ENCODE measurements at regions not wholly inside any gene's neighbourhood (a gene's known extent, or its start where the extent isn't known, plus 50 kb on each side); places are given as distances from the start of the nearest gene placed in this dataset.

- TF ChIP-seq, protein P1, sequence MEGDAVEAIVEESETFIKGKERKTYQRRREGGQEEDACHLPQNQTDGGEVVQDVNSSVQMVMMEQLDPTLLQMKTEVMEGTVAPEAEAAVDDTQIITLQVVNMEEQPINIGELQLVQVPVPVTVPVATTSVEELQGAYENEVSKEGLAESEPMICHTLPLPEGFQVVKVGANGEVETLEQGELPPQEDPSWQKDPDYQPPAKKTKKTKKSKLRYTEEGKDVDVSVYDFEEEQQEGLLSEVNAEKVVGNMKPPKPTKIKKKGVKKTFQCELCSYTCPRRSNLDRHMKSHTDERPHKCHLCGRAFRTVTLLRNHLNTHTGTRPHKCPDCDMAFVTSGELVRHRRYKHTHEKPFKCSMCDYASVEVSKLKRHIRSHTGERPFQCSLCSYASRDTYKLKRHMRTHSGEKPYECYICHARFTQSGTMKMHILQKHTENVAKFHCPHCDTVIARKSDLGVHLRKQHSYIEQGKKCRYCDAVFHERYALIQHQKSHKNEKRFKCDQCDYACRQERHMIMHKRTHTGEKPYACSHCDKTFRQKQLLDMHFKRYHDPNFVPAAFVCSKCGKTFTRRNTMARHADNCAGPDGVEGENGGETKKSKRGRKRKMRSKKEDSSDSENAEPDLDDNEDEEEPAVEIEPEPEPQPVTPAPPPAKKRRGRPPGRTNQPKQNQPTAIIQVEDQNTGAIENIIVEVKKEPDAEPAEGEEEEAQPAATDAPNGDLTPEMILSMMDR (IDR thresholded peaks at IDR 0.05; ENCODE audit: low read length), result no peak
- TF ChIP-seq EZH2phosphoT487 (IDR thresholded peaks at IDR 0.05; ENCODE audit: low read length) (no peak), EZH2 (optimal IDR thresholded peaks at IDR 0.05; ENCODE audit: low read depth, low read length) (no peak)
Observed at GRCh38 chr4:3677748-3678070, 88.5 kb upstream of the ADRA2C start.
